HFFc6 (cell line): ENCODE measurements at regions not wholly inside any gene's neighbourhood (a gene's known extent, or its start where the extent isn't known, plus 50 kb on each side); places are given as distances from the start of the nearest gene placed in this dataset.

Experiments
- DNase-seq: peaks from one replicate; pipeline ENCODE4 v3.0.0-alpha.2; 2018
- H3K27ac Mint-ChIP-seq: 2 replicates; pipeline ENCODE4 v1.8.0; 2020; ENCODE audit warnings: mild to moderate bottlenecking, mixed read lengths
- H3K27me3 Mint-ChIP-seq: 2 replicates; pipeline ENCODE4 v1.8.0; 2021; ENCODE audit warnings: mild to moderate bottlenecking, moderate library complexity, mixed read lengths; ENCODE audit not compliant: insufficient read depth
- H3K36me3 Mint-ChIP-seq: 2 replicates; pipeline ENCODE4 v1.8.0; 2021; ENCODE audit warnings: low read depth, mixed read lengths
- H3K4me1 Mint-ChIP-seq: 2 replicates; pipeline ENCODE4 v1.8.0; 2020; ENCODE audit warnings: low read depth, mixed read lengths
- H3K4me3 Mint-ChIP-seq: 2 replicates; pipeline ENCODE4 v1.8.0; 2020; ENCODE audit warnings: mild to moderate bottlenecking, moderate library complexity, mixed read lengths
- H3K9me3 Mint-ChIP-seq: 2 replicates; pipeline ENCODE4 v1.8.0; 2020; ENCODE audit warnings: mild to moderate bottlenecking, mixed read lengths
- CTCF ChIP-seq: fragments of 200-600 bp; sonication (generic); IDR thresholded peaks from 2 replicates; pipeline ENCODE4 v1.5.0; 2021; ENCODE audit warnings: antibody characterized with exemption, mild to moderate bottlenecking

- Mint-ChIP-seq H3K27me3 (no peaks in the 10 kb centered on the region), H3K4me3 (no peak overlapping the region), H3K9me3 (peaks cover 24% of the 10 kb centered on the region), H3K27ac (no peak overlapping the region), H3K36me3 (no peaks in the 10 kb centered on the region), H3K4me1 (no peaks in the 10 kb centered on the region)
- TF ChIP-seq CTCF, result no peak
- DNase-seq, result no peak
Observed at GRCh38 chr5:23042226-23042625, 189.1 kb upstream of the CDH12 start.

- H3K27me3 Mint-ChIP-seq, result no peaks in the 10 kb centered on the region
- no peak overlapping the region for H3K27ac Mint-ChIP-seq
- peaks cover 31% of the 10 kb centered on the region for H3K9me3 Mint-ChIP-seq
- no peak overlapping the region for H3K4me3 Mint-ChIP-seq
- H3K4me1 Mint-ChIP-seq, result no peaks in the 10 kb centered on the region
- no peak for DNase-seq
- TF ChIP-seq CTCF, result no peak
- H3K36me3 Mint-ChIP-seq, result no peaks in the 10 kb centered on the region
Observed at GRCh38 chr5:23035555-23036090, 182.5 kb upstream of the CDH12 start.

GRCh38 chr5:23033864-23034263 lies 180.7 kb upstream of the CDH12 start:
- H3K27me3 Mint-ChIP-seq, result no peaks in the 10 kb centered on the region
- peaks cover 27% of the 10 kb centered on the region for H3K9me3 Mint-ChIP-seq
- H3K27ac Mint-ChIP-seq, result no peak overlapping the region
- H3K4me3 Mint-ChIP-seq, result no peak overlapping the region
- no peaks in the 10 kb centered on the region for H3K4me1 Mint-ChIP-seq
- H3K36me3 Mint-ChIP-seq, result no peaks in the 10 kb centered on the region
- TF ChIP-seq CTCF, result no peak
- no peak for DNase-seq

- Mint-ChIP-seq H3K4me1 (no peaks in the 10 kb centered on the region), H3K36me3 (no peaks in the 10 kb centered on the region), H3K27ac (no peak overlapping the region), H3K27me3 (no peaks in the 10 kb centered on the region), H3K9me3 (peaks cover 40% of the 10 kb centered on the region), H3K4me3 (no peak overlapping the region)
- DNase-seq, result no peak
- no peak for TF ChIP-seq CTCF
Observed at GRCh38 chr5:23029290-23029689, 176.1 kb upstream of the CDH12 start.

- no peak for DNase-seq
- Mint-ChIP-seq H3K27me3 (no peaks in the 10 kb centered on the region), H3K4me1 (no peaks in the 10 kb centered on the region), H3K36me3 (no peaks in the 10 kb centered on the region), H3K9me3 (peaks cover 41% of the 10 kb centered on the region), H3K27ac (no peak overlapping the region), H3K4me3 (no peak overlapping the region)
- TF ChIP-seq CTCF, result no peak
Observed at GRCh38 chr5:23028445-23029021, 175.4 kb upstream of the CDH12 start.
